BE2C (cell line): ENCODE measurements at regions not wholly inside any gene's neighbourhood (a gene's known extent, or its start where the extent isn't known, plus 50 kb on each side); places are given as distances from the start of the nearest gene placed in this dataset.

Experiments
- DNase-seq: peaks from one replicate; pipeline ENCODE4 v3.0.0-alpha.2; 2020
- H3K27me3 ChIP-seq: fragments of 250-450 bp; sonication (Bioruptor Pico); 2 replicates; pipeline ENCODE4 v1.5.1; 2020; ENCODE audit warnings: mild to moderate bottlenecking
- H3K36me3 ChIP-seq: fragments of 250-450 bp; sonication (Bioruptor Pico); 2 replicates; pipeline ENCODE4 v1.5.1; 2020; ENCODE audit warnings: mild to moderate bottlenecking
- H3K4me1 ChIP-seq: fragments of 250-450 bp; sonication (Bioruptor Pico); 2 replicates; pipeline ENCODE4 v1.5.1; 2020
- H3K4me3 ChIP-seq: 2 replicates; pipeline ENCODE4 v1.5.1; 2011; ENCODE audit warnings: low read depth, low read length
- H3K9me3 ChIP-seq: fragments of 250-450 bp; sonication (Bioruptor Pico); 2 replicates; pipeline ENCODE4 v1.5.1; 2020
- CTCF ChIP-seq: IDR thresholded peaks from 2 replicates; pipeline ENCODE4 v1.5.1; 2012; ENCODE audit warnings: mild to moderate bottlenecking, low read depth, low read length

DNA sequence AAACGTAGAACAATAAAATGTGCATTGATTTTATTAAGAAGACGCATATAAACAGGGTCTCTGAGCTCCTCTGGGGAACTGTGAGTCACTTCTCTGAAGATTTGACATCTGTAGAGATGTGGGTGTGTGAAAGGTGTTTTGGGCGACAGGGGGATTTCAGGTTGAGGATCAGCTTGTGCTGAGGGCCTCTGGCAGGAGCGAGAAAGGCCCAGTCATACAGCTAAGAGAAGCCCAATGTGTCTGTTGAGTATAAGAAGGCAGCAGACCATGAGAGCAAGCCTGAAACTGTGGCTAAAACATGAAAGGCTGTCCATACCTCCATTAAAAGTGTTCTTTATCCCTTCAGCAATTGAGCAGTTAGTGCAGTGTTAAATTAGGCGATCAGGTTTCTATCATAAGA lies 406.5 kb upstream of the MON1B start:
- H3K9me3 ChIP-seq: no peaks in the 10 kb centered on the region; the same call in 1 of the 2 replicates
- TF ChIP-seq CTCF: no peak
- no peaks in the 10 kb centered on the region for H3K36me3 ChIP-seq
- no peaks in the 10 kb centered on the region for H3K4me1 ChIP-seq
- H3K4me3 ChIP-seq: no peak overlapping the region
- no peaks in the 10 kb centered on the region for H3K27me3 ChIP-seq
- DNase-seq: no peak

DNA sequence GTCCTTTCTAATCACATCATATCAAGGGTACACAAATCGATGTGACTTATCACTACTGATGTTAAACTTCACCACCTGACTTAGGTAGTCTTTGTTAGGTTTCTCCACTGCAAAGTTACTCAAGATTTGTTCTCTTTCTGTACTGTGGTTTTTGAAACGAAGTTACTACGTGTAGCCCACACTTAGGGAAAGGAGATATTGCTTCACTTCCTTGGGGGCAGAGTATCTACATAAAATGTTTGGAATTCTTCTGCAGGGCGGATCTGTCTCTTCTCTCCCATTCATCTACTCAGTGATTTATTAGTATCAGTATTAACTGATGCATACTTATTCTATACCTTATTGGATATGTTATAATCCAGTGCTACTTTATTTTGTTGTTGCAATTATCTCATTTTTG lies 403.6 kb upstream of the MON1B start:
- DNase-seq: no peak
- H3K4me3 ChIP-seq: no peak overlapping the region
- no peaks in the 10 kb centered on the region for H3K4me1 ChIP-seq
- no peaks in the 10 kb centered on the region for H3K27me3 ChIP-seq
- H3K9me3 ChIP-seq: no peaks in the 10 kb centered on the region; the same call in 1 of the 2 replicates
- H3K36me3 ChIP-seq: no peaks in the 10 kb centered on the region
- no peak for TF ChIP-seq CTCF

DNA sequence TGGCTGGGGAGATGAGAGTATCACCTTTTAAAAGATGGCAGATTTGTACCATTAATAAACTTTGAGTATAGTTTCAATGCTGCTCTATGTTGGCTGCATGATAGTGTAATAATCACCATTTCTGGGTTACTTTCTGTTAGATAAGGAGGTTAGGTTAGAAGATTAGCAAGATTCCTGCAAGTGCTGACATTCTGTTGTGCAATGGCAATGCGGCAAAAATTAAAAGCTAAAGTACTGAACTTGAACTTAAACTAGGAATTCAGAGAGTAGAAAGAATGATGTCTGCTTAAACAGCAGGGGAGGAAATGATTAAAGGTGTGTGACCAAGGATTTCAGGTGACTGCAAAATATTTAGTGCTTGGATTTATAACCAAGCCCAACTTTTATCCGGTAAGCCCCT lies 399.8 kb upstream of the MON1B start:
- Histone ChIP-seq H3K4me1 (no peaks in the 10 kb centered on the region), H3K9me3 (no peaks in the 10 kb centered on the region; the same call in 1 of the 2 replicates), H3K4me3 (no peak overlapping the region), H3K36me3 (no peaks in the 10 kb centered on the region), H3K27me3 (no peaks in the 10 kb centered on the region)
- TF ChIP-seq CTCF: no peak
- no peak for DNase-seq

GRCh38 chr16:76796416-76796815 lies 394.6 kb upstream of the MON1B start:
- Histone ChIP-seq H3K4me3 (no peak overlapping the region), H3K27me3 (no peaks in the 10 kb centered on the region), H3K4me1 (no peaks in the 10 kb centered on the region), H3K9me3 (no peaks in the 10 kb centered on the region; the same call in 1 of the 2 replicates), H3K36me3 (no peaks in the 10 kb centered on the region)
- no peak for DNase-seq
- TF ChIP-seq CTCF: no peak

DNA sequence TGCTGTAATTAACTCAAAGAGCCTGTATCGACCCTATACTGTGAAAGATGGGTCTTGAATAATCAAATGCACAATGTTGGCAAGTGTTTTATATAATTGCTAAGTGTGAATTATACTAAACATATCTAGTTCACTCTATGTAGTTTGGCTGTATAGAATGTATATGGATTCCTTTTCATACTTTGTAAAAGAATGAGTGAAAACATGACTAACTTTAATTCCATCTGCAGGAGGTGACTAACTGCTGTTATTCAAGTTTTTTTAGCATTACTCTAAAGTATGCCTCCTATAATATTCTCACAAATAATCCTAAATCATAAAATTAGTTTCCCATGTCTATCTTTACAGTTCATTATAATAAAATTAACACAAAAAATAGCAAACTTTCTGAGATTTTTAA lies 394.0 kb upstream of the MON1B start:
- no peaks in the 10 kb centered on the region for H3K36me3 ChIP-seq
- no peaks in the 10 kb centered on the region; the same call in 1 of the 2 replicates for H3K9me3 ChIP-seq
- no peak overlapping the region for H3K4me3 ChIP-seq
- TF ChIP-seq CTCF: no peak
- H3K27me3 ChIP-seq: no peaks in the 10 kb centered on the region
- DNase-seq: no peak
- no peaks in the 10 kb centered on the region for H3K4me1 ChIP-seq

GRCh38 chr16:76797457-76797856 lies 393.5 kb upstream of the MON1B start:
- H3K27me3 ChIP-seq: no peaks in the 10 kb centered on the region
- no peak for TF ChIP-seq CTCF
- no peaks in the 10 kb centered on the region; the same call in 1 of the 2 replicates for H3K9me3 ChIP-seq
- no peak for DNase-seq
- no peaks in the 10 kb centered on the region for H3K36me3 ChIP-seq
- no peak overlapping the region for H3K4me3 ChIP-seq
- H3K4me1 ChIP-seq: no peaks in the 10 kb centered on the region
